K562 (cell line): ENCODE measurements at regions not wholly inside any gene's neighbourhood (a gene's known extent, or its start where the extent isn't known, plus 50 kb on each side); places are given as distances from the start of the nearest gene placed in this dataset.
"Not testable (repeated sequence)": the region's sequence is repeated elsewhere in the genome, so short reads cannot be mapped to it uniquely, and the experiment has no call there.

Experiments used
- ATAC-seq: fragments of 200-7000 bp; cut with Tn5 transposase; 3 replicates; pipeline ENCODE4 v1.9.1; 2020; ENCODE audit warnings: moderate library complexity
- BruUV-seq: library from RNA; stranded (reverse); fragments of 400-500 nt; replicated peaks from 2 replicates; lab custom pipeline; 2021; lab: Mats Ljungman, UMichigan
- CTCF ChIA-PET: fragments of 300-600 bp; formaldehyde crosslinking; extraction: SDS; loops from one replicate; lab custom pipeline; 2021; ENCODE audit warnings: low intra/inter-chr PET ratio; lab: Yijun Ruan, JAX
- POLR2A ChIA-PET: fragments of 300-600, 350-650 bp; sonication (Branson Sonifier 250); formaldehyde crosslinking; extraction: SDS; loops from one replicate; lab custom pipeline; 2021; ENCODE audit warnings: antibody characterized with exemption, inconsistent platforms; lab: Yijun Ruan, JAX
- DNase-seq, 4 experiments: peaks; one replicate each; pipeline versions ENCODE4 v3.0.0 to v3.0.0-alpha.2; 2011 to 2018; ENCODE audit warnings: low spot score in 3 of 4, mixed read lengths in 3 of 4; ENCODE audit errors: extremely low read depth in 1 of 4
- FAIRE-seq: peaks from 2 replicates; lab custom pipeline; 2011; peaks lifted over from hg19 to GRCh38; lab: Jason Lieb, UNC
- H2AFZ ChIP-seq: 2 replicates; pipeline ENCODE4 v1.6.0; 2011; ENCODE audit warnings: low read depth, low read length, control low read depth, inconsistent platforms
- H3K27ac ChIP-seq: fragments of 200-600 bp; 3 replicates; pipeline ENCODE4 v1.8.0; 2011; ENCODE audit warnings: low read depth, mild to moderate bottlenecking, control low read depth, inconsistent platforms, low read length, moderate library complexity, mixed read lengths; ENCODE audit errors: extremely low read depth
- H3K27me3 ChIP-seq, 2 experiments: fragments of 300-600 bp in 1 of 2; 2 replicates in 1 of 2; 3 replicates in 1 of 2; pipeline versions ENCODE4 v1.6.0 to v1.8.0; 2011; ENCODE audit warnings: inconsistent platforms in 2 of 2, low read length in 2 of 2, mild to moderate bottlenecking in 1 of 2, mixed read lengths in 1 of 2, moderate library complexity in 1 of 2; ENCODE audit not compliant: control insufficient read depth in 2 of 2, insufficient read depth in 2 of 2
- H3K36me3 ChIP-seq: fragments of 300-600 bp; 3 replicates; pipeline ENCODE4 v1.8.0; 2011; ENCODE audit warnings: mild to moderate bottlenecking, low read length, inconsistent platforms; ENCODE audit not compliant: control insufficient read depth, insufficient read depth
- H3K4me1 ChIP-seq, 2 experiments: fragments of 200-600 bp in 1 of 2; replicated peaks in 1 of 2; 2 replicates in 1 of 2; 3 replicates in 1 of 2; pipeline versions ENCODE4 v1.5.1 to v1.8.0; 2011; ENCODE audit warnings: inconsistent platforms in 2 of 2, low read length in 2 of 2, mild to moderate bottlenecking in 1 of 2, mixed read lengths in 1 of 2, moderate library complexity in 1 of 2; ENCODE audit not compliant: control insufficient read depth in 2 of 2, insufficient read depth in 2 of 2
- H3K4me2 ChIP-seq: 2 replicates; pipeline ENCODE4 v1.6.1; 2011; ENCODE audit warnings: low read length, control low read depth, inconsistent platforms, mixed read lengths; ENCODE audit not compliant: insufficient read depth
- H3K4me3 ChIP-seq: fragments of 200-600 bp; sonication (generic), shearing (Covaris generic); 2 replicates; pipeline ENCODE4 v1.5.1; 2016; ENCODE audit warnings: control low read depth, inconsistent platforms
- H3K79me2 ChIP-seq: fragments of 200-600 bp; 3 replicates; pipeline ENCODE4 v1.8.0; 2011; ENCODE audit warnings: low read length, inconsistent platforms; ENCODE audit not compliant: control insufficient read depth, insufficient read depth
- H3K9ac ChIP-seq, 2 experiments: 2 replicates each; pipeline versions ENCODE4 v1.6.0 to v1.6.1; 2011; ENCODE audit warnings: low read depth in 2 of 2, low read length in 2 of 2, control low read depth in 1 of 2, inconsistent platforms in 1 of 2, mild to moderate bottlenecking in 1 of 2, mixed read lengths in 1 of 2; ENCODE audit not compliant: insufficient read depth in 1 of 2
- H3K9me1 ChIP-seq: one replicate; pipeline ENCODE4 v1.6.0; 2011; ENCODE audit warnings: inconsistent platforms, mild to moderate bottlenecking, low read length, moderate library complexity; ENCODE audit not compliant: control insufficient read depth, insufficient read depth
- H3K9me3 ChIP-seq: replicated peaks from 2 replicates; pipeline ENCODE4 v1.5.1; 2011; ENCODE audit warnings: low read depth, low read length, inconsistent platforms; ENCODE audit not compliant: control insufficient read depth, insufficient read depth
- H4K20me1 ChIP-seq: replicated peaks from 2 replicates; pipeline ENCODE4 v1.6.1; 2011; ENCODE audit warnings: low read length, inconsistent platforms, mixed read lengths; ENCODE audit not compliant: control insufficient read depth, insufficient read depth
- DIDO1 ChIP-seq: fragments of 450-650 bp; IDR thresholded peaks from 2 replicates; pipeline ENCODE4 v1.6.1; 2016; ENCODE audit warnings: low read depth, missing biosample characterization, missing genetic modification characterization
- GABPB2 ChIP-seq: fragments of 250-450 bp; sonication (Bioruptor Pico); conservative IDR thresholded peaks from 2 replicates; pipeline ENCODE4 v1.5.1; 2021; ENCODE audit warnings: mild to moderate bottlenecking
- SOX6 ChIP-seq: fragments of 450-650 bp; IDR thresholded peaks from 2 replicates; pipeline ENCODE4 v1.6.1; 2014; ENCODE audit warnings: mild to moderate bottlenecking
- SP2 ChIP-seq: IDR thresholded peaks from 2 replicates; pipeline ENCODE4 v1.6.1; 2011; ENCODE audit warnings: mild to moderate bottlenecking, low read depth, low read length, moderate library complexity; ENCODE audit not compliant: poor library complexity, severe bottlenecking; ENCODE audit errors: extremely low read depth
- ZNF766 ChIP-seq: fragments of 200-800 bp; sonication (Bioruptor generic); conservative IDR thresholded peaks from 2 replicates; pipeline ENCODE4 v1.6.1; 2016; ENCODE audit warnings: missing genetic modification characterization, missing compliant biosample characterization
- WGBS: fragments of 100-300 bp; shearing (Covaris generic); methylation state at CpG from one replicate; pipeline ENCODE4 v1.1.6; 2016; ENCODE audit warnings: low coverage, mixed read lengths; ENCODE audit not compliant: insufficient coverage; ENCODE audit errors: missing lambda C conversion rate; 5-methylcytosine and 5-hydroxymethylcytosine counted together
- in situ Hi-C: fragments of 300-500 bp; cut with MboI; formaldehyde crosslinking; loops from 4 replicates; pipeline ENCODE4 v1.15.0; 2018; ENCODE audit warnings: inconsistent platforms, mixed read lengths
- intact Hi-C: fragments of 100-400 bp; cut with micrococcal nuclease; formaldehyde crosslinking; loops from 2 replicates; pipeline ENCODE4 v1.14.2; 2022
- TF ChIP-seq, protein P1 (sequence below), 3 experiments: IDR thresholded peaks in 2 of 3; conservative IDR thresholded peaks in 1 of 3; 2 replicates each; pipeline ENCODE4 v1.5.1; 2011 to 2012; ENCODE audit warnings: low read length in 3 of 3, mild to moderate bottlenecking in 3 of 3, control low read depth in 2 of 3, improper control_type of control experiment in 1 of 3, inconsistent platforms in 1 of 3, low read depth in 1 of 3, mixed read lengths in 1 of 3, moderate library complexity in 1 of 3; ENCODE audit not compliant: insufficient read depth in 2 of 3
- TF ChIP-seq, protein P2 (sequence below): fragments of 450-650 bp; IDR thresholded peaks from 2 replicates; pipeline ENCODE4 v1.6.1; 2017; ENCODE audit warnings: antibody characterized with exemption, mild to moderate bottlenecking

DNA sequence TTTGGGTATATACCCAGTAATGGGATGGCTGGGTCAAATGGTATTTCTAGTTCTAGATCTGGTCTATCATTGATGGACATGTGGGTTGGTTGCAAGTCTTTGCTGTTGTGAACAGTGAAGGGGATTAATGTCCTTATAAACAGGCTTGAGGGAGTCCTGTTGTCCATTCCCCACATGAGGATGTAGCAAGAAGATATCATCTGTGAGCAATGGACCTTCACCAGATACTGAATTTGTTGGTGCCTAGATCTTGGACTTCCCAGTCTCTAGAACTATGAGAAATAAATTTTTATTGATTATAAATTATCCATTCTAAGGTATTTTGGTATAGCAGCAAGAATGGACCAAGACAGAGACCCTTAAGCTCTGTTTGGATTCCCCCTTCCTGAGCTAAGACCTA lies 72.2 kb upstream of the RELN start (continued):
- TF ChIP-seq SOX6 (no peak), SP2 (no peak), DIDO1 (no peak), GABPB2 (no peak)
- TF ChIP-seq, all 486 proteins: peak for 0

DNA sequence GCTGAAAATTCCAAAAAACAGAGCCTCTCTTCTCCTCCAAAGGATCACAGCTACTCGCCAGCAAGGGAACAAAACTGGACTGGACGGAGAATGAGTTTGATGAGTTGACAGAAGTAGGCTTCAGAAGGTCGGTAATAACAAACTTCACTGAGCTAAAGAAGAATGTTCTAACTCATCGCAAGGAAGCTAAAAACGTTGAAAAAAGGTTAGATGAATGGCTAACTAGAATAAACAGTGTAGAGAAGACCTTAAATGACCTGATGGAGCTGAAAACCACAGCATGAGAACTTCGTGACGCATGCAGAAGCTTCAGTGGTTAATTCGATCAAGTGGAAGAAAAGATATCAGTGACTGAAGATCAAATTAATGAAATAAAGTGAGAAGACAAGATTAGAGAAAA lies 70.4 kb upstream of the RELN start:
- H3K79me2 ChIP-seq, BruUV-seq, POLR2A ChIA-PET, H3K4me3 ChIP-seq, H4K20me1 ChIP-seq, ATAC-seq, CTCF ChIA-PET, H3K27me3 ChIP-seq, H3K9ac ChIP-seq, FAIRE-seq, H3K36me3 ChIP-seq, intact Hi-C loops, H3K9me3 ChIP-seq, DNase-seq, H3K9me1 ChIP-seq, in situ Hi-C loops, H3K4me1 ChIP-seq, H3K4me2 ChIP-seq, H3K27ac ChIP-seq: not testable (repeated sequence)
- 0 out of 2 replicates have a peak overlapping the region, but pooled peaks have one; percentile 3 for H2AFZ ChIP-seq
- 20% methylated on average over 8 of the region's 8 CpGs for WGBS

DNA sequence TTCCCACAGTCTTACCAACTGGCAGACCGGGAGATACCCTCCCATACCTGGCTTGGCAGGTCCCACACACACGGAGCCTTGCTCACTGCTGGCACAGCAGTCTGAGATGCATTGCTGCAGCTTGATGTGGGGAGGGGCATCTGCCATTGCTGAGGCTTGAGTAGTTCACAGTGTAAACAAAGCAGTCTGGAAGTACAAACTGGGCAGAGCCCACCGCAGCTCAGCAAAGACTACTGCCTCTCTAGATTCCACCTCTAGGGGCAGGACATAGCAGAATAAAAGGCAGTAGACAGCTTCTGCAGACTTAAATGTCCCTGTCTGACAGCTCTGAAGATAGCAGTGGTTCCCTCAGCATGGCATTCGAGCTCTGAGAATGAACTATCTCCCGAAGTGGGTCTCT lies 69.6 kb upstream of the RELN start:
- Histone ChIP-seq H4K20me1 (no peaks in the 10 kb centered on the region), H3K9me1 (no peaks in the 10 kb centered on the region), H3K36me3 (no peaks in the 10 kb centered on the region), H3K27me3 (no peaks in the 10 kb centered on the region), H3K9me3 (no peaks in the 10 kb centered on the region), H3K9ac (no peak overlapping the region), H3K4me2 (no peak overlapping the region), H2AFZ (peak overlapping the region; percentile 44; the same call in 1 of the 2 replicates), H3K27ac (no peak overlapping the region), H3K4me1 (no peaks in the 10 kb centered on the region), H3K79me2 (no peaks in the 10 kb centered on the region)
- ChIA-PET CTCF (no interaction called here), POLR2A (interaction anchor here (0.7 kb wide), 1 partner anchor 371 kb away, joined by 3 read pairs; no protein-coding TSS in a partner anchor)
- ATAC-seq (peak; percentile 59; the same call in 2 of the 3 replicates), FAIRE-seq (no peak), DNase-seq (no peak)
- BruUV-seq, result no TSS peak
- whole genome bisulfite sequencing, result 16% methylated on average over 5 of the region's 5 CpGs
- in situ Hi-C loops, result no loop called here
- intact Hi-C loops, result no loop called here
- TF ChIP-seq, protein P1, sequence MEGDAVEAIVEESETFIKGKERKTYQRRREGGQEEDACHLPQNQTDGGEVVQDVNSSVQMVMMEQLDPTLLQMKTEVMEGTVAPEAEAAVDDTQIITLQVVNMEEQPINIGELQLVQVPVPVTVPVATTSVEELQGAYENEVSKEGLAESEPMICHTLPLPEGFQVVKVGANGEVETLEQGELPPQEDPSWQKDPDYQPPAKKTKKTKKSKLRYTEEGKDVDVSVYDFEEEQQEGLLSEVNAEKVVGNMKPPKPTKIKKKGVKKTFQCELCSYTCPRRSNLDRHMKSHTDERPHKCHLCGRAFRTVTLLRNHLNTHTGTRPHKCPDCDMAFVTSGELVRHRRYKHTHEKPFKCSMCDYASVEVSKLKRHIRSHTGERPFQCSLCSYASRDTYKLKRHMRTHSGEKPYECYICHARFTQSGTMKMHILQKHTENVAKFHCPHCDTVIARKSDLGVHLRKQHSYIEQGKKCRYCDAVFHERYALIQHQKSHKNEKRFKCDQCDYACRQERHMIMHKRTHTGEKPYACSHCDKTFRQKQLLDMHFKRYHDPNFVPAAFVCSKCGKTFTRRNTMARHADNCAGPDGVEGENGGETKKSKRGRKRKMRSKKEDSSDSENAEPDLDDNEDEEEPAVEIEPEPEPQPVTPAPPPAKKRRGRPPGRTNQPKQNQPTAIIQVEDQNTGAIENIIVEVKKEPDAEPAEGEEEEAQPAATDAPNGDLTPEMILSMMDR (IDR thresholded peaks at IDR 0.05 in 2 of 3, conservative IDR thresholded peaks at IDR 0.05 in 1 of 3; ENCODE audit: insufficient read depth in 2 of 3, low read depth in 1 of 3, low read length in 3 of 3), result peak; percentile 15 to 36 (median 20); a peak in 2 of 6 replicates
- no peak for TF ChIP-seq ZNF766
- TF ChIP-seq, protein P2, sequence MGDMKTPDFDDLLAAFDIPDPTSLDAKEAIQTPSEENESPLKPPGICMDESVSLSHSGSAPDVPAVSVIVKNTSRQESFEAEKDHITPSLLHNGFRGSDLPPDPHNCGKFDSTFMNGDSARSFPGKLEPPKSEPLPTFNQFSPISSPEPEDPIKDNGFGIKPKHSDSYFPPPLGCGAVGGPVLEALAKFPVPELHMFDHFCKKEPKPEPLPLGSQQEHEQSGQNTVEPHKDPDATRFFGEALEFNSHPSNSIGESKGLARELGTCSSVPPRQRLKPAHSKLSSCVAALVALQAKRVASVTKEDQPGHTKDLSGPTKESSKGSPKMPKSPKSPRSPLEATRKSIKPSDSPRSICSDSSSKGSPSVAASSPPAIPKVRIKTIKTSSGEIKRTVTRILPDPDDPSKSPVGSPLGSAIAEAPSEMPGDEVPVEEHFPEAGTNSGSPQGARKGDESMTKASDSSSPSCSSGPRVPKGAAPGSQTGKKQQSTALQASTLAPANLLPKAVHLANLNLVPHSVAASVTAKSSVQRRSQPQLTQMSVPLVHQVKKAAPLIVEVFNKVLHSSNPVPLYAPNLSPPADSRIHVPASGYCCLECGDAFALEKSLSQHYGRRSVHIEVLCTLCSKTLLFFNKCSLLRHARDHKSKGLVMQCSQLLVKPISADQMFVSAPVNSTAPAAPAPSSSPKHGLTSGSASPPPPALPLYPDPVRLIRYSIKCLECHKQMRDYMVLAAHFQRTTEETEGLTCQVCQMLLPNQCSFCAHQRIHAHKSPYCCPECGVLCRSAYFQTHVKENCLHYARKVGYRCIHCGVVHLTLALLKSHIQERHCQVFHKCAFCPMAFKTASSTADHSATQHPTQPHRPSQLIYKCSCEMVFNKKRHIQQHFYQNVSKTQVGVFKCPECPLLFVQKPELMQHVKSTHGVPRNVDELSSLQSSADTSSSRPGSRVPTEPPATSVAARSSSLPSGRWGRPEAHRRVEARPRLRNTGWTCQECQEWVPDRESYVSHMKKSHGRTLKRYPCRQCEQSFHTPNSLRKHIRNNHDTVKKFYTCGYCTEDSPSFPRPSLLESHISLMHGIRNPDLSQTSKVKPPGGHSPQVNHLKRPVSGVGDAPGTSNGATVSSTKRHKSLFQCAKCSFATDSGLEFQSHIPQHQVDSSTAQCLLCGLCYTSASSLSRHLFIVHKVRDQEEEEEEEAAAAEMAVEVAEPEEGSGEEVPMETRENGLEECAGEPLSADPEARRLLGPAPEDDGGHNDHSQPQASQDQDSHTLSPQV, result no peak
- TF ChIP-seq, all 486 proteins: peak for 1
- no peak overlapping the region for H3K4me3 ChIP-seq
